ENCODE measurements at regions not wholly inside any gene's neighbourhood (a gene's known extent, or its start where the extent isn't known, plus 50 kb on each side); places are given as distances from the start of the nearest gene placed in this dataset.

DNA sequence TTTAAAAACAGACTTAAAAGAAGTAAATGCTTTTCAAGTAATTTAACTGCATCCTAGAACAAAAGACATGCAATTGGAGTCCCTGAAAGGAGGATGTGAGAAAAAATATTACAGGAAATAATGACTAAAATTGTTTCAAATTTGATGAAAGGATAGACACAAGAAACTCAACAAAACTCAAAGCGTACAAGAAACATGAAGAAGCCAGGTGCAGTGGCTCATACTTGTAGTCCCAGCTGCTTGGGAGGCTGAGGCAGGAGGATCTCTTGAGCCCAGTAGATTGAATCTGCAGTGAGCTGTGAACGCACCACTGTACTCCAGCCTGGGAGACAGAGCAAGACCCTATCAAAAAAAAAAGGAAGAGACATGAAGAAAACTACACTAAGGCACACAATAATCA, 118.1 kb upstream of the SLC39A10 start:
- TF ChIP-seq, protein P1, sequence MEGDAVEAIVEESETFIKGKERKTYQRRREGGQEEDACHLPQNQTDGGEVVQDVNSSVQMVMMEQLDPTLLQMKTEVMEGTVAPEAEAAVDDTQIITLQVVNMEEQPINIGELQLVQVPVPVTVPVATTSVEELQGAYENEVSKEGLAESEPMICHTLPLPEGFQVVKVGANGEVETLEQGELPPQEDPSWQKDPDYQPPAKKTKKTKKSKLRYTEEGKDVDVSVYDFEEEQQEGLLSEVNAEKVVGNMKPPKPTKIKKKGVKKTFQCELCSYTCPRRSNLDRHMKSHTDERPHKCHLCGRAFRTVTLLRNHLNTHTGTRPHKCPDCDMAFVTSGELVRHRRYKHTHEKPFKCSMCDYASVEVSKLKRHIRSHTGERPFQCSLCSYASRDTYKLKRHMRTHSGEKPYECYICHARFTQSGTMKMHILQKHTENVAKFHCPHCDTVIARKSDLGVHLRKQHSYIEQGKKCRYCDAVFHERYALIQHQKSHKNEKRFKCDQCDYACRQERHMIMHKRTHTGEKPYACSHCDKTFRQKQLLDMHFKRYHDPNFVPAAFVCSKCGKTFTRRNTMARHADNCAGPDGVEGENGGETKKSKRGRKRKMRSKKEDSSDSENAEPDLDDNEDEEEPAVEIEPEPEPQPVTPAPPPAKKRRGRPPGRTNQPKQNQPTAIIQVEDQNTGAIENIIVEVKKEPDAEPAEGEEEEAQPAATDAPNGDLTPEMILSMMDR (IDR thresholded peaks at IDR 0.05) = no peak
- TF ChIP-seq POLR2AphosphoS5 (IDR thresholded peaks at IDR 0.05) = no peak
- TF ChIP-seq POLR2A (IDR thresholded peaks at IDR 0.05) = no peak
- no peak for TF ChIP-seq EP300 (IDR thresholded peaks at IDR 0.05)

All from sigmoid colon (tissue), 4 donors.